ENCODE measurements at regions not wholly inside any gene's neighbourhood (a gene's known extent, or its start where the extent isn't known, plus 50 kb on each side); places are given as distances from the start of the nearest gene placed in this dataset.
"Not testable (repeated sequence)": the region's sequence is repeated elsewhere in the genome, so short reads cannot be mapped to it uniquely, and the experiment has no call there.

GRCh38 chr13:87877477-87877876 is 206.3 kb downstream of the SLITRK5 start:
- no peak for DNase-seq (ENCODE audit: low spot score)

GRCh38 chr13:87878706-87879105 is 207.5 kb downstream of the SLITRK5 start:
- DNase-seq (ENCODE audit: low spot score), result no peak

GRCh38 chr13:87884884-87885283 is 213.7 kb downstream of the SLITRK5 start:
- no peak for DNase-seq (ENCODE audit: low spot score)

GRCh38 chr13:87887459-87888123 is 216.4 kb downstream of the SLITRK5 start:
- no peak for DNase-seq (ENCODE audit: low spot score)

GRCh38 chr13:87889254-87889653 is 218.1 kb downstream of the SLITRK5 start:
- DNase-seq (ENCODE audit: low spot score), result no peak

GRCh38 chr13:87893186-87893585 is 222.0 kb downstream of the SLITRK5 start:
- DNase-seq (ENCODE audit: low spot score), result no peak

- DNase-seq (ENCODE audit: low spot score), result no peak
Observed at GRCh38 chr13:87894059-87894458, 222.9 kb downstream of the SLITRK5 start.

- DNase-seq (ENCODE audit: low spot score), result no peak
Observed at GRCh38 chr13:87903553-87903952, 232.4 kb downstream of the SLITRK5 start.

GRCh38 chr13:87906411-87906810 is 235.2 kb downstream of the SLITRK5 start:
- DNase-seq (ENCODE audit: low spot score), result no peak

GRCh38 chr13:87907202-87907601 is 236.0 kb downstream of the SLITRK5 start:
- DNase-seq (ENCODE audit: low spot score), result no peak

GRCh38 chr13:87919956-87920355 is 248.8 kb downstream of the SLITRK5 start:
- no peak for DNase-seq (ENCODE audit: low spot score)

GRCh38 chr13:87923753-87924152 is 252.6 kb downstream of the SLITRK5 start:
- DNase-seq (ENCODE audit: low spot score), result no peak

- DNase-seq (ENCODE audit: low spot score), result no peak
Observed at GRCh38 chr13:87925006-87925405, 253.8 kb downstream of the SLITRK5 start.

GRCh38 chr13:87940776-87941175 is 269.6 kb downstream of the SLITRK5 start:
- no peak for DNase-seq (ENCODE audit: low spot score)

- no peak for DNase-seq (ENCODE audit: low spot score)
Observed at GRCh38 chr13:87941226-87941625, 270.1 kb downstream of the SLITRK5 start.

- no peak for DNase-seq (ENCODE audit: low spot score)
Observed at GRCh38 chr13:87942205-87942604, 271.0 kb downstream of the SLITRK5 start.

GRCh38 chr13:87944038-87944437 is 272.9 kb downstream of the SLITRK5 start:
- no peak for DNase-seq (ENCODE audit: low spot score)

- DNase-seq (ENCODE audit: low spot score), result no peak
Observed at GRCh38 chr13:87952377-87952776, 281.2 kb downstream of the SLITRK5 start.

GRCh38 chr13:87953381-87953780 is 282.2 kb downstream of the SLITRK5 start:
- no peak for DNase-seq (ENCODE audit: low spot score)

- no peak for DNase-seq (ENCODE audit: low spot score)
Observed at GRCh38 chr13:87954091-87954490, 282.9 kb downstream of the SLITRK5 start.

- DNase-seq (ENCODE audit: low spot score), result no peak
Observed at GRCh38 chr13:87961546-87961945, 290.4 kb downstream of the SLITRK5 start.

GRCh38 chr13:87972568-87972967 is 301.4 kb downstream of the SLITRK5 start:
- no peak for DNase-seq (ENCODE audit: low spot score)

- no peak for DNase-seq (ENCODE audit: low spot score)
Observed at GRCh38 chr13:87975035-87975434, 303.9 kb downstream of the SLITRK5 start.

- DNase-seq (ENCODE audit: low spot score), result not testable (repeated sequence)
Observed at GRCh38 chr13:87976650-87977049, 305.5 kb downstream of the SLITRK5 start.

All from activated CD4-positive, alpha-beta T cell treated with anti-CD3 and anti-CD28 coated beads, Interleukin-2, Interleukin-4, amounts not matched to agents 100 ng/mL and 50 ng/mL, durations not matched to agents 16 hours and 8 hours (primary cell).